ENCODE measurements at regions not wholly inside any gene's neighbourhood (a gene's known extent, or its start where the extent isn't known, plus 50 kb on each side); places are given as distances from the start of the nearest gene placed in this dataset.

DNA sequence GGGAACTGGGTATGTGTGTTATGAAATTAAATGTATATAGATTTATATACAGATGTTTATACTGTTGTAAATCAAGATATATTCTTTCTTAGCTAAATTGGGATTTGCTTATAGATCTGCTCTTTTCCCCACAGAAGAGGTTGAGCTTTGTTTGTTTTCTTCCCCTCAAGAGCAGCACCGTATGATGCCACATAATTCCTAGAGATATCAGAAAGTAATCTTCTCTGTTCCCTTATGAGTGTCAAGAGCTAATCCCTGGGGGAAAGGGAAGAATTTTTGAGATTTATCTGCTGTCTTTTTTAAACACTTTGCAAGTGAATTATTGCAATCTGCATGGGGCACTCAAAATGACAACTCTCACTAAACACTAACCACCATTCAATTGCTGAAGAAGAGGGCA is 68.7 kb upstream of the SP4 start:
- TF ChIP-seq, protein P1, sequence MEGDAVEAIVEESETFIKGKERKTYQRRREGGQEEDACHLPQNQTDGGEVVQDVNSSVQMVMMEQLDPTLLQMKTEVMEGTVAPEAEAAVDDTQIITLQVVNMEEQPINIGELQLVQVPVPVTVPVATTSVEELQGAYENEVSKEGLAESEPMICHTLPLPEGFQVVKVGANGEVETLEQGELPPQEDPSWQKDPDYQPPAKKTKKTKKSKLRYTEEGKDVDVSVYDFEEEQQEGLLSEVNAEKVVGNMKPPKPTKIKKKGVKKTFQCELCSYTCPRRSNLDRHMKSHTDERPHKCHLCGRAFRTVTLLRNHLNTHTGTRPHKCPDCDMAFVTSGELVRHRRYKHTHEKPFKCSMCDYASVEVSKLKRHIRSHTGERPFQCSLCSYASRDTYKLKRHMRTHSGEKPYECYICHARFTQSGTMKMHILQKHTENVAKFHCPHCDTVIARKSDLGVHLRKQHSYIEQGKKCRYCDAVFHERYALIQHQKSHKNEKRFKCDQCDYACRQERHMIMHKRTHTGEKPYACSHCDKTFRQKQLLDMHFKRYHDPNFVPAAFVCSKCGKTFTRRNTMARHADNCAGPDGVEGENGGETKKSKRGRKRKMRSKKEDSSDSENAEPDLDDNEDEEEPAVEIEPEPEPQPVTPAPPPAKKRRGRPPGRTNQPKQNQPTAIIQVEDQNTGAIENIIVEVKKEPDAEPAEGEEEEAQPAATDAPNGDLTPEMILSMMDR (IDR thresholded peaks at IDR 0.05; ENCODE audit: insufficient read depth, low read length, severe bottlenecking) = no peak
- FAIRE-seq = no peak
- DNase-seq (ENCODE audit: low read depth) = no peak
- Histone ChIP-seq H3K27me3 (ENCODE audit: control insufficient read depth, insufficient read depth, low read length) (peaks cover 4% of the 10 kb centered on the region), H3K4me3 (ENCODE audit: low read depth, low read length) (no peak overlapping the region), H3K36me3 (ENCODE audit: control insufficient read depth, insufficient read depth, low read length) (no peaks in the 10 kb centered on the region)

DNA sequence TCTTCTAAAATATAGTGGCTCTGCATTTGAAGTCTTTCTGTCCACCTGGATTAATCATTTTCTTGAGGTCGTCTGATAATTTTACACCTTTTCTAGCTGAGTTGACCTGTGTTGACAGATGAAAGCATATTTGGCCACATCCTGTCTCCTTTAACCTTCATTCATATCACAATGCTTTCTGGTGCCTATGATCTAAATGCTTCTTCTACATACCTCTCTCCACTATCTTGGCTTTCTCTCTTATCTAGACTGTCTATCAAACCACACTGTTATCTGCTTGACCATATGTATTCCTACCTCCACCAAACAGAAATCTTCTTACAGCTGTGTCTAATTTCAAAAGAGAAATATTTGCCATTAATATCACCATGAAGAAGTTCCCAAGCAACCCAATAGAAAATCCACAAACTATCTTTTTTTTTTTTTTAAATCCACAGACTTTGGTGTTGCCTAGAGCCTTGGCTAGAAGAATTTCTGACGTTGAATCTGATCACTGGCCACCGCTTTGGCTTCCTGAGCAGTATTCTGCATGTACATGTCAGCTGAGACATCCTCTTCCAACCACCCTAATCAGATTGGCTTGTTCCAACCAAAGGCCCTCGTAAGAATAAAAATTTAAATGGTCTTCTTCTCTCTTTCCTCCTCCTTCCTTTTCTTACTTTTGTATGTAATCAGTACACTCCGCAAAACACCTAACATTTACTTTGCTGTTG is 66.3 kb upstream of the SP4 start:
- H3K4me3 ChIP-seq (ENCODE audit: low read depth, low read length) = no peak overlapping the region
- TF ChIP-seq, protein P1 (IDR thresholded peaks at IDR 0.05; ENCODE audit: insufficient read depth, low read length, severe bottlenecking) = no peak
- H3K27me3 ChIP-seq (ENCODE audit: control insufficient read depth, insufficient read depth, low read length) = peaks cover 4% of the 10 kb centered on the region
- no peak for DNase-seq (ENCODE audit: low read depth)
- H3K36me3 ChIP-seq (ENCODE audit: control insufficient read depth, insufficient read depth, low read length) = no peaks in the 10 kb centered on the region
- no peak for FAIRE-seq

DNA sequence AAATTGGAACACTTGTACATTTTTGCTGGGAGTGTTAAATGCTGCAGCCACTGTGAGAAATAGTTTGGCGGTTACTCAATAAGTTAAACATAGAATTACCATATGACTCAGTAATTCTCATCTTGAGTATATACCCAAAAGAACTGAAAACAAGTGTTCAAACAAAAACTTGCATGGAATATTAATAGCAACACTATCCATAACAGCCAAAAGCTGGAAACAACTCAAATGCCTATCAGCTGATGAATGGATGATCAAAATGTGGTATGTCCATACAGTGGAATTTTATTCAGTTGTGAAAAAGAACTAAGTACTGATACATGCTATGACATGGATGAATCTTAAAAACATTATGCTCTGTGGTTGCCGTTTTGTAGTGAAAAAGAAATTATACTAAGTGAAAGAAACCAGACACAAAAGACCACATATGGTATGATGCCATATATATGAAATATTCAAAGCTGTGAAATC is 63.0 kb upstream of the SP4 start:
- TF ChIP-seq, protein P1 (IDR thresholded peaks at IDR 0.05; ENCODE audit: insufficient read depth, low read length, severe bottlenecking) = no peak
- FAIRE-seq = no peak
- Histone ChIP-seq H3K27me3 (ENCODE audit: control insufficient read depth, insufficient read depth, low read length) (no peaks in the 10 kb centered on the region), H3K4me3 (ENCODE audit: low read depth, low read length) (no peak overlapping the region), H3K36me3 (ENCODE audit: control insufficient read depth, insufficient read depth, low read length) (no peaks in the 10 kb centered on the region)
- DNase-seq (ENCODE audit: low read depth) = peak; percentile 90

DNA sequence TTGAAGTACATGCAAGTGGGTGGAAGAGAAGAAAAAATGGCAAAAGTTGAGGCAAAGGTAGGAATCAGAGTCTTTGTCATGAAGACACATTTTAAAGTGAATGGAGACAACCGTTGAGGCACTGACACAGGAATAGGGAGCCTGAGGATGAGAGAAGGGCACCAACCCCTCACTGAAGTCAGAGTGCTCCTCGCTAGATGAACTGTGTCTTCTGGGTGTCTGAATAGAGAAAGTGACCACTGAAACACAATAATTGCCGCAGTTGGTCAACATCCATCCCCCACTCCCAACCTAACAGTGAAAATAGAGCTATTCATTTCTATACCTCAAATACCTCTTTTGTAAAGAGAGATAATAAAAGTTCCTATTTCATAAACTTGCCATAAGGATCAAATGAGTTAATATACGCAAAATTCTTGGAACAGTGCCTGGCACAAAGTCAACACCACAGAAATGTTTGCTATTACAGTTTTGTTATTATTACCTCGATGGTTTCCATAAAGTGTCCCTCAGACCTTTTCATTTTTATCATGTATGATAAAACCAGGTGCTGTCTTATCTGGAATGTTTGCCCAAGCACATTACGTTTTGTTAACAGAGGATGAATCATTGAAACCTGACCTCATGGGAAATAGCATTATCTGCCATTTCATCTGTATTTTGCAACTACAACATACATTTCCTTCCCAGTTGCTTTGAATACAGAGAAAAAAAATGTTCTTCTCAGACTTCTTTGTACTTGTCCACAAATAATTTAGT is 61.8 kb upstream of the SP4 start:
- no peak for FAIRE-seq
- TF ChIP-seq, protein P1 (IDR thresholded peaks at IDR 0.05; ENCODE audit: insufficient read depth, low read length, severe bottlenecking) = no peak
- H3K36me3 ChIP-seq (ENCODE audit: control insufficient read depth, insufficient read depth, low read length) = no peaks in the 10 kb centered on the region
- no peak overlapping the region for H3K4me3 ChIP-seq (ENCODE audit: low read depth, low read length)
- H3K27me3 ChIP-seq (ENCODE audit: control insufficient read depth, insufficient read depth, low read length) = no peaks in the 10 kb centered on the region
- DNase-seq (ENCODE audit: low read depth) = peak; percentile 98

DNA sequence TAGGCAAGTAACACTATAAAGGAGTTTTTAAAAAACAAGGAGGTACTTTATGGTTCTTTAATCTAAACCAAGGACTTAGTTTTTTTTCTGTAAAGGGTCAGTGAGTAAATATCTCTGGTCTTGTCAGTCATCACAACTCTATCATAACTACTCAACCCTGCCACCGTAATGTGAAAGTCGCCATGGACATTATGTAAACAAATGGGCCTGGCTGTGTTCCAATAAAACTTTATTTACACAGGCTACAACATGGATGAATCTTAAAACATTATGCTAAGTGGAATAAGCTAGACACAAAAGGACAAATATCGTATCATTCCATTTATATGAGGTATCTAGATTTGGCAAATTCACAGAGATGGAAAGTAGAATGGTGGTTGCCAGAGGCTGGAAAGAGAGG is 60.8 kb upstream of the SP4 start:
- peak; percentile 63 for DNase-seq (ENCODE audit: low read depth)
- H3K4me3 ChIP-seq (ENCODE audit: low read depth, low read length) = no peak overlapping the region
- TF ChIP-seq, protein P1 (IDR thresholded peaks at IDR 0.05; ENCODE audit: insufficient read depth, low read length, severe bottlenecking) = no peak
- H3K36me3 ChIP-seq (ENCODE audit: control insufficient read depth, insufficient read depth, low read length) = no peaks in the 10 kb centered on the region
- FAIRE-seq = no peak
- H3K27me3 ChIP-seq (ENCODE audit: control insufficient read depth, insufficient read depth, low read length) = no peaks in the 10 kb centered on the region
